HL-60 (cell line): ENCODE measurements at regions not wholly inside any gene's neighbourhood (a gene's known extent, or its start where the extent isn't known, plus 50 kb on each side); places are given as distances from the start of the nearest gene placed in this dataset.

Experiments
- DNase-seq, 2 experiments: peaks; one replicate each; pipeline ENCODE4 v3.0.0-alpha.2; 2010 to 2020; ENCODE audit warnings: low read depth in 1 of 2, low spot score in 1 of 2
- H3K27ac ChIP-seq: fragments of 250-450 bp; sonication (Bioruptor Pico); replicated peaks from 2 replicates; pipeline ENCODE4 v1.5.1; 2020; ENCODE audit warnings: mild to moderate bottlenecking, moderate library complexity
- H3K27me3 ChIP-seq: fragments of 250-450 bp; sonication (Bioruptor Pico); 2 replicates; pipeline ENCODE4 v1.5.1; 2021; ENCODE audit warnings: mild to moderate bottlenecking, moderate library complexity; ENCODE audit not compliant: insufficient read depth, poor library complexity, severe bottlenecking
- H3K4me3 ChIP-seq: replicated peaks from 2 replicates; pipeline ENCODE4 v1.5.1; 2011; ENCODE audit warnings: mild to moderate bottlenecking, control low read depth, low read length; ENCODE audit not compliant: insufficient read depth
- CTCF ChIP-seq: IDR thresholded peaks from one replicate; pipeline ENCODE4 v1.5.1; 2011; ENCODE audit warnings: low read length, control low read depth, inconsistent platforms; ENCODE audit not compliant: insufficient read depth
- GABPA ChIP-seq: IDR thresholded peaks from 2 replicates; pipeline ENCODE4 v1.6.1; 2012; ENCODE audit warnings: low read depth
- POLR2AphosphoS5 ChIP-seq: IDR thresholded peaks from 2 replicates; pipeline ENCODE4 v1.6.1; 2012; ENCODE audit warnings: low read depth
- SPI1 ChIP-seq: IDR thresholded peaks from 2 replicates; pipeline ENCODE4 v1.6.1; 2012; ENCODE audit warnings: low read depth, mild to moderate bottlenecking, borderline replicate concordance
- TF ChIP-seq, protein P1 (sequence below): IDR thresholded peaks from 2 replicates; pipeline ENCODE4 v1.6.1; 2012; ENCODE audit warnings: low read depth; ENCODE audit not compliant: insufficient replicate concordance

DNA sequence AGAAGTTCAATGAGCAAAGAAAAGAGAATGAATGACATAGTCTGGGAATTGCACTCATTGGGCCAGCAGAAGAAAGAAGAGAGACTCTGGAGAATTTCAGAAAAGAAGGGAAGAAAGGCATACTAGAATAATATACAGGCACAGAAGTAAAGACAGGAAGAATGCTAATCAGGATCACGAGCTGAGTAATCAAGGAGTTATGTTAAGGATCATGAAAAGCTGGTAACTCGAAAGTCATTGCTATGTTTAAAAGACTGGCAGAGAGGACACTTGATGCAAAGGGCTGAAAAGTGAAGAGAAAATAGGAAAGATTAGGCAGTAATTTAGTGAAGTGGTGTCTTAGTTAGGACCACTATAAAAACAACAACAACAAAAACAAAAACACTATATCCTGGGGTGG lies 284.1 kb downstream of the ZBBX start:
- no peak for DNase-seq
- TF ChIP-seq, protein P1, sequence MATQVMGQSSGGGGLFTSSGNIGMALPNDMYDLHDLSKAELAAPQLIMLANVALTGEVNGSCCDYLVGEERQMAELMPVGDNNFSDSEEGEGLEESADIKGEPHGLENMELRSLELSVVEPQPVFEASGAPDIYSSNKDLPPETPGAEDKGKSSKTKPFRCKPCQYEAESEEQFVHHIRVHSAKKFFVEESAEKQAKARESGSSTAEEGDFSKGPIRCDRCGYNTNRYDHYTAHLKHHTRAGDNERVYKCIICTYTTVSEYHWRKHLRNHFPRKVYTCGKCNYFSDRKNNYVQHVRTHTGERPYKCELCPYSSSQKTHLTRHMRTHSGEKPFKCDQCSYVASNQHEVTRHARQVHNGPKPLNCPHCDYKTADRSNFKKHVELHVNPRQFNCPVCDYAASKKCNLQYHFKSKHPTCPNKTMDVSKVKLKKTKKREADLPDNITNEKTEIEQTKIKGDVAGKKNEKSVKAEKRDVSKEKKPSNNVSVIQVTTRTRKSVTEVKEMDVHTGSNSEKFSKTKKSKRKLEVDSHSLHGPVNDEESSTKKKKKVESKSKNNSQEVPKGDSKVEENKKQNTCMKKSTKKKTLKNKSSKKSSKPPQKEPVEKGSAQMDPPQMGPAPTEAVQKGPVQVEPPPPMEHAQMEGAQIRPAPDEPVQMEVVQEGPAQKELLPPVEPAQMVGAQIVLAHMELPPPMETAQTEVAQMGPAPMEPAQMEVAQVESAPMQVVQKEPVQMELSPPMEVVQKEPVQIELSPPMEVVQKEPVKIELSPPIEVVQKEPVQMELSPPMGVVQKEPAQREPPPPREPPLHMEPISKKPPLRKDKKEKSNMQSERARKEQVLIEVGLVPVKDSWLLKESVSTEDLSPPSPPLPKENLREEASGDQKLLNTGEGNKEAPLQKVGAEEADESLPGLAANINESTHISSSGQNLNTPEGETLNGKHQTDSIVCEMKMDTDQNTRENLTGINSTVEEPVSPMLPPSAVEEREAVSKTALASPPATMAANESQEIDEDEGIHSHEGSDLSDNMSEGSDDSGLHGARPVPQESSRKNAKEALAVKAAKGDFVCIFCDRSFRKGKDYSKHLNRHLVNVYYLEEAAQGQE: no peak
- TF ChIP-seq POLR2AphosphoS5 (no peak), SPI1 (no peak), CTCF (no peak), GABPA (no peak)

DNA sequence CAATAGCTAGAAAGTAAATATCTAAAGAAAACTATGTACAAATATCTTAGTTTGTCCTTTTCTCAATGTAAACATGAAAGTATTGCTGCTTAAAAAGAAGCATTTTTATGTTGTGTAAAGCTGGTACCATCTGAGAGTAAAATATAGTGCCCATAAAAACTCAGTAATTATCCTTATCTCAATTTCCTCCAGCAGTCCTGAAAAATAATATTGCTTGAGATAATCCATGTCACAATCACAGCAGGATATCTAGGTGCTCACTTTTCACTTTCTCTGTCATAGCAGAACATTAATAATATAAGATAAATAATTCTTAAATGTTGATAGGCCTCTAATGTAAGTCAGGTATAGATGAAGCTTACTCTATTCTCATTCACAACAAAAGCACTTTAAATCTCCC lies 285.5 kb downstream of the ZBBX start:
- no peak overlapping the region for H3K4me3 ChIP-seq
- no peak for DNase-seq
- no peaks in the 10 kb centered on the region for H3K27me3 ChIP-seq
- H3K27ac ChIP-seq: no peak overlapping the region
- TF ChIP-seq, protein P1: no peak
- no peak for TF ChIP-seq POLR2AphosphoS5

More for the DNA sequence above, 284.1 kb downstream of the ZBBX start:
- no peak overlapping the region for H3K4me3 ChIP-seq
- H3K27me3 ChIP-seq: no peaks in the 10 kb centered on the region
- no peak overlapping the region for H3K27ac ChIP-seq

- DNase-seq: no peak
- Histone ChIP-seq H3K4me3 (no peak overlapping the region), H3K27ac (no peak overlapping the region), H3K27me3 (no peaks in the 10 kb centered on the region)
- TF ChIP-seq CTCF: no peak
- no peak for TF ChIP-seq POLR2AphosphoS5
Observed at GRCh38 chr3:167091226-167091625, 288.9 kb downstream of the ZBBX start.

DNA sequence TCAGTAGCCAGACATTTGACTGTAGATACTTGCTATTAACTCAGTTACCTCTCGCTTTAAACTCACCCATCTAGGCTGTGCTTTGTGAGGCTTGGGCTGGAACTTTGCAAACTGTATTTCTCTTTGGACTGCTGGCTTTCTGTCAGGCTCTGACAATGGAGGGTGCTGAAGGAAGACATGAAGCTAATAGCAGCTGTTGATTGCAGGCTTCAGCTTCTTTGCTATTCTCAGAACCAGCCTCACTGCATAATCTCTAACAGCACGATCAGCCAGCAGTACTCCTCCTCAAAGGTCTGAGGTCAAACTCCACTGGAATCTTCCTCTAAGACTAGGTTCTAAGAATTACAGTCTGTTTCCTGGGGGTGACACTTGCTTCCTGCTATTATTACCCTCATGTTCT lies 295.6 kb downstream of the ZBBX start:
- Histone ChIP-seq H3K27me3 (no peaks in the 10 kb centered on the region), H3K27ac (no peak overlapping the region), H3K4me3 (no peak overlapping the region)
- TF ChIP-seq, protein P1: no peak
- no peak for DNase-seq
